ENCODE measurements at regions not wholly inside any gene's neighbourhood (a gene's known extent, or its start where the extent isn't known, plus 50 kb on each side); places are given as distances from the start of the nearest gene placed in this dataset.

GRCh38 chr4:152091405-152091804 is 330.6 kb upstream of the GATB start:
- no peak for TF ChIP-seq CTCF (conservative IDR thresholded peaks at IDR 0.05; ENCODE audit: low read depth, low read length)
- Histone ChIP-seq H3K4me1 (ENCODE audit: low read depth, poor library complexity, severe bottlenecking) (no peaks in the 10 kb centered on the region), H3K4me3 (IDR thresholded peaks at IDR 0.05; ENCODE audit: insufficient read depth, low read depth, low read length) (no peak overlapping the region), H3K27ac (no peak overlapping the region), H3K4me2 (no peak overlapping the region), H3K79me2 (ENCODE audit: insufficient read depth, low read depth) (no peaks in the 10 kb centered on the region), H3K9ac (no peak overlapping the region), H3K36me3 (ENCODE audit: insufficient read depth) (no peaks in the 10 kb centered on the region), H2AFZ (ENCODE audit: low read depth) (no peak overlapping the region), H4K20me1 (ENCODE audit: insufficient read depth) (no peaks in the 10 kb centered on the region), H3K27me3 (ENCODE audit: insufficient read depth, low read depth) (no peaks in the 10 kb centered on the region)

- H3K27me3 ChIP-seq (ENCODE audit: insufficient read depth, low read depth): no peaks in the 10 kb centered on the region
- no peaks in the 10 kb centered on the region for H4K20me1 ChIP-seq (ENCODE audit: insufficient read depth)
- H3K36me3 ChIP-seq (ENCODE audit: insufficient read depth): no peaks in the 10 kb centered on the region
- H2AFZ ChIP-seq (ENCODE audit: low read depth): no peak overlapping the region
- no peak overlapping the region for H3K9ac ChIP-seq
- H3K4me1 ChIP-seq (ENCODE audit: low read depth, poor library complexity, severe bottlenecking): no peaks in the 10 kb centered on the region
- no peak for TF ChIP-seq CTCF (conservative IDR thresholded peaks at IDR 0.05; ENCODE audit: low read depth, low read length)
- H3K4me3 ChIP-seq (IDR thresholded peaks at IDR 0.05; ENCODE audit: insufficient read depth, low read depth, low read length): no peak overlapping the region
- no peak overlapping the region for H3K4me2 ChIP-seq
- H3K27ac ChIP-seq: no peak overlapping the region
- H3K79me2 ChIP-seq (ENCODE audit: insufficient read depth, low read depth): no peaks in the 10 kb centered on the region
Observed at GRCh38 chr4:152090543-152090942, 329.7 kb upstream of the GATB start.

DNA sequence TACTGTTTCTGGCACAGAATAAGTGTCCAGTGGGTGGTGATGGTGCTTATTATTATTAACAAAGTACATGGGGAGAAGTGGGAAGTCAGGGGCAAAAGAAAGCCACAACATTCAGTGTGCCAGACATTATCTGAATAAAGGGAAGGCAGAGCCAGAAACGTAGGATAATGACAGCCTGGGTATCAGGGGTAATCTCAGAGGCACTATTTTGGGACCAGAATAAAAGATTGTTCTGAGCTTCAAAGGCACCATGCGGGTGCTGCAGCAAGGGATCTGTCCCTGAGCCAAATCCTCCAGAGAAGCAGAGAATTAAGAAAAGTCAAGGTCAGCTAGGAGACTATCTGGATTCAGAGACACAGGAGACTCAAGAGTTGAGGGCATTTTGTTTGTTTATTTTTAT is 328.8 kb upstream of the GATB start:
- Histone ChIP-seq H3K9ac (no peak overlapping the region), H3K4me1 (ENCODE audit: low read depth, poor library complexity, severe bottlenecking) (no peaks in the 10 kb centered on the region), H4K20me1 (ENCODE audit: insufficient read depth) (no peaks in the 10 kb centered on the region), H3K36me3 (ENCODE audit: insufficient read depth) (no peaks in the 10 kb centered on the region), H3K4me3 (IDR thresholded peaks at IDR 0.05; ENCODE audit: insufficient read depth, low read depth, low read length) (no peak overlapping the region), H2AFZ (ENCODE audit: low read depth) (no peak overlapping the region), H3K79me2 (ENCODE audit: insufficient read depth, low read depth) (no peaks in the 10 kb centered on the region), H3K27ac (no peak overlapping the region), H3K4me2 (no peak overlapping the region), H3K27me3 (ENCODE audit: insufficient read depth, low read depth) (no peaks in the 10 kb centered on the region)
- TF ChIP-seq CTCF (conservative IDR thresholded peaks at IDR 0.05; ENCODE audit: low read depth, low read length): no peak

- Histone ChIP-seq H3K27ac (no peak overlapping the region), H3K36me3 (ENCODE audit: insufficient read depth) (no peaks in the 10 kb centered on the region), H3K4me2 (no peak overlapping the region), H3K9ac (no peak overlapping the region), H3K4me3 (IDR thresholded peaks at IDR 0.05; ENCODE audit: insufficient read depth, low read depth, low read length) (no peak overlapping the region), H3K79me2 (ENCODE audit: insufficient read depth, low read depth) (no peaks in the 10 kb centered on the region), H3K27me3 (ENCODE audit: insufficient read depth, low read depth) (no peaks in the 10 kb centered on the region), H3K4me1 (ENCODE audit: low read depth, poor library complexity, severe bottlenecking) (peaks cover 2% of the 10 kb centered on the region), H4K20me1 (ENCODE audit: insufficient read depth) (no peaks in the 10 kb centered on the region), H2AFZ (ENCODE audit: low read depth) (no peak overlapping the region)
- TF ChIP-seq CTCF (conservative IDR thresholded peaks at IDR 0.05; ENCODE audit: low read depth, low read length): no peak
Observed at GRCh38 chr4:152087335-152087734, 326.5 kb upstream of the GATB start.

- Histone ChIP-seq H3K27me3 (ENCODE audit: insufficient read depth, low read depth) (no peaks in the 10 kb centered on the region), H3K4me2 (no peak overlapping the region), H4K20me1 (ENCODE audit: insufficient read depth) (no peaks in the 10 kb centered on the region), H3K36me3 (ENCODE audit: insufficient read depth) (no peaks in the 10 kb centered on the region), H3K4me3 (IDR thresholded peaks at IDR 0.05; ENCODE audit: insufficient read depth, low read depth, low read length) (no peak overlapping the region), H3K79me2 (ENCODE audit: insufficient read depth, low read depth) (no peaks in the 10 kb centered on the region), H3K4me1 (ENCODE audit: low read depth, poor library complexity, severe bottlenecking) (peaks cover 19% of the 10 kb centered on the region), H2AFZ (ENCODE audit: low read depth) (no peak overlapping the region), H3K9ac (no peak overlapping the region), H3K27ac (no peak overlapping the region)
- no peak for TF ChIP-seq CTCF (conservative IDR thresholded peaks at IDR 0.05; ENCODE audit: low read depth, low read length)
Observed at GRCh38 chr4:152085657-152086056, 324.9 kb upstream of the GATB start.
